ENCODE measurements at regions not wholly inside any gene's neighbourhood (a gene's known extent, or its start where the extent isn't known, plus 50 kb on each side); places are given as distances from the start of the nearest gene placed in this dataset.
A peak's percentile ranks its signal among the peaks of the same experiment; 100 is the strongest.

GRCh38 chr13:74487091-74487722 lies 353.0 kb upstream of the KLF12 start:
- Histone ChIP-seq H3K9ac (ENCODE audit: insufficient read depth in 1 of 2, low read length in 2 of 2) (no peak overlapping the region), H3K4me3 (no peak overlapping the region), H3K4me1 (ENCODE audit: control insufficient read depth in 5 of 5, insufficient read depth in 5 of 5, low read length in 5 of 5) (no peaks in the 10 kb centered on the region), H3K9me3 (ENCODE audit: control insufficient read depth in 4 of 4, insufficient read depth in 3 of 4, low read length in 3 of 4) (no peaks in the 10 kb centered on the region), H3K36me3 (ENCODE audit: control insufficient read depth in 4 of 4, insufficient read depth in 4 of 4, low read length in 4 of 4) (no peaks in the 10 kb centered on the region), H3K27me3 (ENCODE audit: control insufficient read depth in 3 of 3, insufficient read depth in 3 of 3, low read length in 2 of 3) (no peaks in the 10 kb centered on the region), H3K27ac (ENCODE audit: low read depth in 1 of 2, low read length in 1 of 2) (no peak overlapping the region)
- no peak for TF ChIP-seq CTCF (IDR thresholded peaks at IDR 0.05; ENCODE audit: control extremely low read depth, extremely low read depth)
- 33 to 52% methylated on average over 3 of the region's 3 CpGs for WGBS, 2 donors
- DNase-seq = peak in 1 of 3 donors; percentile 7
- ATAC-seq (ENCODE audit: insufficient read depth, low FRiP score) = peak; percentile 69

GRCh38 chr13:74485757-74486156 lies 351.6 kb upstream of the KLF12 start:
- no peaks in the 10 kb centered on the region for H3K9me3 ChIP-seq (ENCODE audit: control insufficient read depth in 4 of 4, insufficient read depth in 3 of 4, low read length in 3 of 4)
- no peak for TF ChIP-seq CTCF (IDR thresholded peaks at IDR 0.05; ENCODE audit: control extremely low read depth, extremely low read depth)
- no peak overlapping the region for H3K9ac ChIP-seq (ENCODE audit: insufficient read depth in 1 of 2, low read length in 2 of 2)
- no peaks in the 10 kb centered on the region for H3K36me3 ChIP-seq (ENCODE audit: control insufficient read depth in 4 of 4, insufficient read depth in 4 of 4, low read length in 4 of 4)
- H3K4me1 ChIP-seq (ENCODE audit: control insufficient read depth in 5 of 5, insufficient read depth in 5 of 5, low read length in 5 of 5) = no peaks in the 10 kb centered on the region
- no peak overlapping the region for H3K27ac ChIP-seq (ENCODE audit: low read depth in 1 of 2, low read length in 1 of 2)
- WGBS, 2 donors = 74 to 93% methylated on average over 1 of the region's 1 CpG
- no peak for ATAC-seq (ENCODE audit: insufficient read depth, low FRiP score)
- H3K27me3 ChIP-seq (ENCODE audit: control insufficient read depth in 3 of 3, insufficient read depth in 3 of 3, low read length in 2 of 3) = no peaks in the 10 kb centered on the region
- H3K4me3 ChIP-seq = no peak overlapping the region
- no peak for DNase-seq

- DNase-seq = no peak
- ATAC-seq (ENCODE audit: insufficient read depth, low FRiP score) = no peak
- Histone ChIP-seq H3K4me1 (ENCODE audit: control insufficient read depth in 5 of 5, insufficient read depth in 5 of 5, low read length in 5 of 5) (peaks cover 0 to 10% (median 0%) of the 10 kb centered on the region in 5 donors), H3K36me3 (ENCODE audit: control insufficient read depth in 4 of 4, insufficient read depth in 4 of 4, low read length in 4 of 4) (no peaks in the 10 kb centered on the region), H3K9ac (ENCODE audit: insufficient read depth in 1 of 2, low read length in 2 of 2) (no peak overlapping the region), H3K27ac (ENCODE audit: low read depth in 1 of 2, low read length in 1 of 2) (no peak overlapping the region), H3K4me3 (no peak overlapping the region), H3K9me3 (ENCODE audit: control insufficient read depth in 4 of 4, insufficient read depth in 3 of 4, low read length in 3 of 4) (no peaks in the 10 kb centered on the region), H3K27me3 (ENCODE audit: control insufficient read depth in 3 of 3, insufficient read depth in 3 of 3, low read length in 2 of 3) (no peaks in the 10 kb centered on the region)
- WGBS, 2 donors = 61 to 66% methylated on average over 2 of the region's 2 CpGs
- no peak for TF ChIP-seq CTCF (IDR thresholded peaks at IDR 0.05; ENCODE audit: control extremely low read depth, extremely low read depth)
Observed at GRCh38 chr13:74479124-74479523, 344.9 kb upstream of the KLF12 start.

- Histone ChIP-seq H3K36me3 (ENCODE audit: control insufficient read depth in 4 of 4, insufficient read depth in 4 of 4, low read length in 4 of 4) (no peaks in the 10 kb centered on the region), H3K4me1 (ENCODE audit: control insufficient read depth in 5 of 5, insufficient read depth in 5 of 5, low read length in 5 of 5) (peaks cover 0 to 10% (median 0%) of the 10 kb centered on the region in 5 donors), H3K9ac (ENCODE audit: insufficient read depth in 1 of 2, low read length in 2 of 2) (no peak overlapping the region), H3K4me3 (no peak overlapping the region), H3K9me3 (ENCODE audit: control insufficient read depth in 4 of 4, insufficient read depth in 3 of 4, low read length in 3 of 4) (no peaks in the 10 kb centered on the region), H3K27ac (ENCODE audit: low read depth in 1 of 2, low read length in 1 of 2) (no peak overlapping the region), H3K27me3 (ENCODE audit: control insufficient read depth in 3 of 3, insufficient read depth in 3 of 3, low read length in 2 of 3) (no peaks in the 10 kb centered on the region)
- DNase-seq = peak in 1 of 3 donors; percentile 6
- TF ChIP-seq CTCF (IDR thresholded peaks at IDR 0.05; ENCODE audit: control extremely low read depth, extremely low read depth) = no peak
- ATAC-seq (ENCODE audit: insufficient read depth, low FRiP score) = no peak
Observed at GRCh38 chr13:74476788-74477187, 342.6 kb upstream of the KLF12 start.
